ENCODE measurements at regions not wholly inside any gene's neighbourhood (a gene's known extent, or its start where the extent isn't known, plus 50 kb on each side); places are given as distances from the start of the nearest gene placed in this dataset.

DNA sequence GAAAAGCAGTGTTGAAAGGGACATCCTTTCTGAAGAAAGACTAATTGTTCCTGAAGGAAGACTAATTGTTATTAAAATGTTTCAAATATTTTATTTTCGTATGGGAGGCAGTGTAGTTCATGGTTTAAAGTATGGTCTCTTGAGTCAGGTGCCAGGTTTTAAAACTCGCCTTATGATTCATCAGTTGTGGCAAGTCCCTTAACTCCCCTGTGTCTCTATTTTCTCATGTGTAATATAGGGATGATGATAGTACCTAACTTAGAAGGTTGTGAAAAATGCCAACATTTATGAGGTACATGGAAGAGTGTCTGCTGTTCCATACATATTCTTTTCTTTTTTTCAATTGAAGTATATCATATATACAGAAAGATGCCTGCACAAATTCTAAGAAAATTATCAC, 414.2 kb upstream of the DIPK2B start:
- TF ChIP-seq, protein P1, sequence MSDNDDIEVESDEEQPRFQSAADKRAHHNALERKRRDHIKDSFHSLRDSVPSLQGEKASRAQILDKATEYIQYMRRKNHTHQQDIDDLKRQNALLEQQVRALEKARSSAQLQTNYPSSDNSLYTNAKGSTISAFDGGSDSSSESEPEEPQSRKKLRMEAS (IDR thresholded peaks at IDR 0.05; ENCODE audit: low read depth, low read length), result no peak
- TF ChIP-seq, protein P2, sequence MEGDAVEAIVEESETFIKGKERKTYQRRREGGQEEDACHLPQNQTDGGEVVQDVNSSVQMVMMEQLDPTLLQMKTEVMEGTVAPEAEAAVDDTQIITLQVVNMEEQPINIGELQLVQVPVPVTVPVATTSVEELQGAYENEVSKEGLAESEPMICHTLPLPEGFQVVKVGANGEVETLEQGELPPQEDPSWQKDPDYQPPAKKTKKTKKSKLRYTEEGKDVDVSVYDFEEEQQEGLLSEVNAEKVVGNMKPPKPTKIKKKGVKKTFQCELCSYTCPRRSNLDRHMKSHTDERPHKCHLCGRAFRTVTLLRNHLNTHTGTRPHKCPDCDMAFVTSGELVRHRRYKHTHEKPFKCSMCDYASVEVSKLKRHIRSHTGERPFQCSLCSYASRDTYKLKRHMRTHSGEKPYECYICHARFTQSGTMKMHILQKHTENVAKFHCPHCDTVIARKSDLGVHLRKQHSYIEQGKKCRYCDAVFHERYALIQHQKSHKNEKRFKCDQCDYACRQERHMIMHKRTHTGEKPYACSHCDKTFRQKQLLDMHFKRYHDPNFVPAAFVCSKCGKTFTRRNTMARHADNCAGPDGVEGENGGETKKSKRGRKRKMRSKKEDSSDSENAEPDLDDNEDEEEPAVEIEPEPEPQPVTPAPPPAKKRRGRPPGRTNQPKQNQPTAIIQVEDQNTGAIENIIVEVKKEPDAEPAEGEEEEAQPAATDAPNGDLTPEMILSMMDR (IDR thresholded peaks at IDR 0.05; ENCODE audit: low read depth, low read length), result no peak
- TF ChIP-seq MYC (IDR thresholded peaks at IDR 0.05; ENCODE audit: low read depth, low read length), result no peak
- no peak for TF ChIP-seq POLR2A (IDR thresholded peaks at IDR 0.05; ENCODE audit: extremely low read depth, insufficient read length)
- H3K4me3 ChIP-seq (ENCODE audit: low read depth, low read length), result no peak overlapping the region
- no peak for DNase-seq (ENCODE audit: low read depth)

DNA sequence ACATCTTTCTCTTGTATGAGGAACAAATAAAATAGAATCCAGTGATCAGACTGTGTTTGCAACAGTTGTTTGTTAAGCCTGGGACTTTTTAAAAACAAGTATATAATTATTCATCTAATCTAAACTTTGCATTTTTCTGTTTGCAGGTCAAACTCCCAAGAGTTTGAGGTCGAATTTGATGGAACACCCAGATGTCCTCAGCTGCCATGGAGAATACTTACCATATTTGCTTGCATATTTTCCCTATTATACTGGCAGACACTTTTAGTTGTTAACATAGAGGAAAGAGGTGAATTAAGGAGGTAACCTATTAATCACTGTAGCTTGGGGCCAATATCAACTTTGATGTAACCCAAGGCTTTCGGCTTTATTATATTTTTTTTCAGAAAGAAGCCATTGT, 401.5 kb upstream of the DIPK2B start:
- TF ChIP-seq, protein P2 (IDR thresholded peaks at IDR 0.05; ENCODE audit: low read depth, low read length), result no peak
- TF ChIP-seq MYC (IDR thresholded peaks at IDR 0.05; ENCODE audit: low read depth, low read length) (no peak), POLR2A (IDR thresholded peaks at IDR 0.05; ENCODE audit: extremely low read depth, insufficient read length) (no peak)
- TF ChIP-seq, protein P1 (IDR thresholded peaks at IDR 0.05; ENCODE audit: low read depth, low read length), result no peak
- no peak overlapping the region for H3K4me3 ChIP-seq (ENCODE audit: low read depth, low read length)
- no peak for DNase-seq (ENCODE audit: low read depth)

DNA sequence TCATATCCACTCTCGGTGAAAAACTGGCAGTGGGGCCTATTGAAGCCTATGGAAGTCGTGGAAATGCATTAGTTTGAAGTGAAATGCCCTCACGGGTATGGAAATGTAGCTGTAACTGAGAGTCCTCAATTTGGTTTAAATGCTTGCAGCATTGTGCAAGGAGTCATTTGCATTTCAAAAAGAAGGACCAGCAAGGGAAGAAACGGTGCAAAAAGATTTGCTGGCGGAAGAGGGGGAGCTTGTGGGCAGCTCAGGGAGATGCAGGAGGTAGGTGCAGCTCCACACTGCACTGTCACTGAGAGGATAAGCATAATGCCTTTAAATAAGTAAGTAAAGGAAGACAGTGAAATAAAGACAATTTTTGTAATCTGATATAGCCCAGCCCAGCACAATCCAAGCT, 400.4 kb upstream of the DIPK2B start:
- DNase-seq (ENCODE audit: low read depth), result no peak
- H3K4me3 ChIP-seq (ENCODE audit: low read depth, low read length), result no peak overlapping the region
- no peak for TF ChIP-seq POLR2A (IDR thresholded peaks at IDR 0.05; ENCODE audit: extremely low read depth, insufficient read length)
- TF ChIP-seq, protein P2 (IDR thresholded peaks at IDR 0.05; ENCODE audit: low read depth, low read length), result no peak

DNA sequence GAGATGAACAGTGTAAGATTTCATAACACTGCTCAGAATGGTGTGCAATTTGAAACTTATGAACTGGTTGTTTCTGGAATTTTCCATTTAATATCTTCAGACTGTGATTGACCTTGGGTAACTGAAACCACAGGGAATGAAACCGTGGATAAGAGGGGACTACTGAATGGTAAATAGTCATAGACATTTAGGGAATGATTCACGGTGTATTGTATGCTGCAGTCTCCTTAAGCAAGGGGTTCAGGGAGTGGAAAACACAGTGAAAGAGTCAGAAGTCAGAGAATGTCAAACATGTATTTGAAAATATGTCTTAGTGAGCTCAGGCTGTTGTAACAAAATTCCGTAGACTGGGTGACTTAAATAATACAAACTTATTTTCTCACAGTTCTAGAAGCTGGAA, 398.2 kb upstream of the DIPK2B start:
- DNase-seq (ENCODE audit: low read depth), result no peak

DNA sequence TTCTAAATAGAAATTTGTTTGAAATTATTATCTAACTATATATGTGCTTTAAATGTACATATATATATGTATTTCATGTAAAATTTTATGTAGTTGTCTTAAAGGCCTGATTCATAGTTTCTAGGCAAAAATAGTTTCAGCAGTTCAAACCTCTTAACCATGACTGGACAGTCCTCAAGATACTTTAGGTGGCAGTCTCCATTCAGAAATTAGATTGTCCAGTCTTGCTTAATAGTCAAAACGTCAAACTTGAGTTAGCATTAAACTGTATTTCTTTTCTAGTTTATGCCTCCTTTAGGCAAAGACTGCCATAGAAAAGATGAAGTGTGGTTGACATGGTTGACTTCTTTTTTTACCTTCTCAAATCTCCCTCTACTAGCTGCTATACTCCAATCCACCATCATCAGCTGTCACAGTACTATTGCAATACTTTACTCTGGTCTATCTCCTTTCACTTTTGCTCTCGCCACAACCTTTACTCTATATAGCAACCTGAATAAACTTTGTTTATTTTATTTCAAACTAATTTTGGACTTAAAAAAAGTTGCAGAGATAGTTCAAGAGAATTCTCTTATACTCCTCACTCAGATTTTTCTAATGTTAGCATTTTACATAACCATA, 395.6 kb upstream of the DIPK2B start:
- no peak for DNase-seq (ENCODE audit: low read depth)
- no peak for TF ChIP-seq POLR2A (IDR thresholded peaks at IDR 0.05; ENCODE audit: extremely low read depth, insufficient read length)
- TF ChIP-seq, protein P1 (IDR thresholded peaks at IDR 0.05; ENCODE audit: low read depth, low read length), result no peak
- TF ChIP-seq, protein P2 (IDR thresholded peaks at IDR 0.05; ENCODE audit: low read depth, low read length), result no peak
- no peak for TF ChIP-seq MYC (IDR thresholded peaks at IDR 0.05; ENCODE audit: low read depth, low read length)
- H3K4me3 ChIP-seq (ENCODE audit: low read depth, low read length), result no peak overlapping the region

More for the DNA sequence above, 398.2 kb upstream of the DIPK2B start:
- TF ChIP-seq, protein P2 (IDR thresholded peaks at IDR 0.05; ENCODE audit: low read depth, low read length), result no peak
- no peak for TF ChIP-seq MYC (IDR thresholded peaks at IDR 0.05; ENCODE audit: low read depth, low read length)
- TF ChIP-seq, protein P1 (IDR thresholded peaks at IDR 0.05; ENCODE audit: low read depth, low read length), result no peak
- TF ChIP-seq POLR2A (IDR thresholded peaks at IDR 0.05; ENCODE audit: extremely low read depth, insufficient read length), result no peak
- no peak overlapping the region for H3K4me3 ChIP-seq (ENCODE audit: low read depth, low read length)

DNA sequence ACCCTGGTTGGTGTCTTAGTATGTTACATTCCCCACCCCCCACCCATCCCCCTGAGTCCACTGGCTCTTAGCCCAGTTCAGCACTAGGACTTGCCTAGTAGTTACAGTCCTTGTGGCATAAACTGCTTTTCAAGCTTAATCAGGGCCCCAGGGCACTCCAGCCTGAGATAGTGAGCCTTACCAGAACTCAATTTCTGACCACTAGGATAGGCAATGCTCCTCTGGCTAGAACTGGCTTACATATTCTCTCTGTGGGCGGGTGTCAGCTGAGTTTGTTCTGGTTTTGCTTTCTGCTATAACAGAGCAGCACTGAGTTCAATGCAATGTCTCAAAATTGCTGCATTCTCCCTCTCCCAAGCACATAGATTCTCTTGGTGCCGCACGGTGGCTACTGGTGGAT, 391.4 kb upstream of the DIPK2B start:
- no peak for DNase-seq (ENCODE audit: low read depth)
- no peak overlapping the region for H3K4me3 ChIP-seq (ENCODE audit: low read depth, low read length)
- TF ChIP-seq, protein P1 (IDR thresholded peaks at IDR 0.05; ENCODE audit: low read depth, low read length), result no peak
- TF ChIP-seq, protein P2 (IDR thresholded peaks at IDR 0.05; ENCODE audit: low read depth, low read length), result no peak
- no peak for TF ChIP-seq MYC (IDR thresholded peaks at IDR 0.05; ENCODE audit: low read depth, low read length)

All from NB4 (cell line).